ENCODE measurements at regions not wholly inside any gene's neighbourhood (a gene's known extent, or its start where the extent isn't known, plus 50 kb on each side); places are given as distances from the start of the nearest gene placed in this dataset.

- DNase-seq, result no peak
Measured at GRCh38 chr1:29870621-29871020, 634.3 kb downstream of the PTPRU start.

GRCh38 chr1:29869802-29870201 lies 633.5 kb downstream of the PTPRU start:
- no peak for DNase-seq

GRCh38 chr1:29868944-29869343 lies 632.6 kb downstream of the PTPRU start:
- no peak for DNase-seq

GRCh38 chr1:29868096-29868495 lies 631.8 kb downstream of the PTPRU start:
- no peak for DNase-seq

- no peak for DNase-seq
Measured at GRCh38 chr1:29865051-29865450, 628.7 kb downstream of the PTPRU start.

GRCh38 chr1:29864431-29865022 lies 628.2 kb downstream of the PTPRU start:
- DNase-seq, result no peak

- DNase-seq, result no peak
Measured at GRCh38 chr1:29861922-29862321, 625.6 kb downstream of the PTPRU start.

GRCh38 chr1:29861446-29861845 lies 625.1 kb downstream of the PTPRU start:
- no peak for DNase-seq

GRCh38 chr1:29860681-29861080 lies 624.4 kb downstream of the PTPRU start:
- no peak for DNase-seq

GRCh38 chr1:29860056-29860455 lies 623.7 kb downstream of the PTPRU start:
- DNase-seq, result no peak

GRCh38 chr1:29859126-29859525 lies 622.8 kb downstream of the PTPRU start:
- DNase-seq, result no peak

GRCh38 chr1:29858646-29859045 lies 622.3 kb downstream of the PTPRU start:
- no peak for DNase-seq

- no peak for DNase-seq
Measured at GRCh38 chr1:29856340-29857114, 620.2 kb downstream of the PTPRU start.

GRCh38 chr1:29855561-29856160 lies 619.3 kb downstream of the PTPRU start:
- DNase-seq, result no peak

GRCh38 chr1:29854700-29855276 lies 618.5 kb downstream of the PTPRU start:
- no peak for DNase-seq

- DNase-seq, result no peak
Measured at GRCh38 chr1:29853716-29854330, 617.5 kb downstream of the PTPRU start.

- no peak for DNase-seq
Measured at GRCh38 chr1:29852248-29852647, 615.9 kb downstream of the PTPRU start.

GRCh38 chr1:29851691-29852090 lies 615.4 kb downstream of the PTPRU start:
- no peak for DNase-seq

- DNase-seq, result no peak
Measured at GRCh38 chr1:29849991-29850757, 613.9 kb downstream of the PTPRU start.

- DNase-seq, result no peak
Measured at GRCh38 chr1:29849038-29849750, 612.9 kb downstream of the PTPRU start.

- DNase-seq, result no peak
Measured at GRCh38 chr1:29845910-29846309, 609.6 kb downstream of the PTPRU start.

GRCh38 chr1:29842130-29842529 lies 605.8 kb downstream of the PTPRU start:
- no peak for DNase-seq
